Stimulated activated CD4-positive, alpha-beta T cell treated with anti-CD3 and anti-CD28 coated beads, TNF-alpha, amount 100 ng/mL, for 1 hour (primary cell): ENCODE measurements at regions not wholly inside any gene's neighbourhood (a gene's known extent, or its start where the extent isn't known, plus 50 kb on each side); places are given as distances from the start of the nearest gene placed in this dataset.
"Not testable (repeated sequence)": the region's sequence is repeated elsewhere in the genome, so short reads cannot be mapped to it uniquely, and the experiment has no call there.

ENCODE experiments used
- DNase-seq, 3 donors: peaks; one replicate each; pipeline ENCODE4 v3.0.0-alpha.2; 2020; ENCODE audit warnings: low read depth in 3 of 3, low spot score in 1 of 3

DNA sequence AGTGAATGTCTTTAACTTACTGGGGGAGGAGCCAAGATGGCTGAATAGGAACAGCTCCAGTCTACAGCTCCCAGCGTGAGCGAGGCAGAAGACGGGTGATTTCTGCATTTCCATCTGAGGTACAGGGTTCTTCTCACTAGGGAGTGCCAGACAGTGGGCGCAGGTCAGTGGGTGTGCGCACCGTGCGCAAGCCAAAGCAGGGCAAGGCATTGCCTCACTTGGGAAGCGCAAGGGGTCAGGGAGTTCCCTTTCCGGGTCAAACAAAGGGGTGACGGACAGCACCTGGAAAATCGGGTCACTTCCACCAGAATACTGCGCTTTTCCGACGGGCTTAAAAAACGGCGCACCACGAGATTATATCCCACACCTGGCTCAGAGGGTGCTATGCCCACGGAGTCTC, 187.3 kb downstream of the CHIC2 start:
- DNase-seq, result not testable (repeated sequence)

- no peak for DNase-seq
These were observed 198.3 kb downstream of the CHIC2 start for GRCh38 chr4:53866055-53866454.

GRCh38 chr4:53865054-53865453, 199.4 kb downstream of the CHIC2 start:
- DNase-seq, result no peak

DNA sequence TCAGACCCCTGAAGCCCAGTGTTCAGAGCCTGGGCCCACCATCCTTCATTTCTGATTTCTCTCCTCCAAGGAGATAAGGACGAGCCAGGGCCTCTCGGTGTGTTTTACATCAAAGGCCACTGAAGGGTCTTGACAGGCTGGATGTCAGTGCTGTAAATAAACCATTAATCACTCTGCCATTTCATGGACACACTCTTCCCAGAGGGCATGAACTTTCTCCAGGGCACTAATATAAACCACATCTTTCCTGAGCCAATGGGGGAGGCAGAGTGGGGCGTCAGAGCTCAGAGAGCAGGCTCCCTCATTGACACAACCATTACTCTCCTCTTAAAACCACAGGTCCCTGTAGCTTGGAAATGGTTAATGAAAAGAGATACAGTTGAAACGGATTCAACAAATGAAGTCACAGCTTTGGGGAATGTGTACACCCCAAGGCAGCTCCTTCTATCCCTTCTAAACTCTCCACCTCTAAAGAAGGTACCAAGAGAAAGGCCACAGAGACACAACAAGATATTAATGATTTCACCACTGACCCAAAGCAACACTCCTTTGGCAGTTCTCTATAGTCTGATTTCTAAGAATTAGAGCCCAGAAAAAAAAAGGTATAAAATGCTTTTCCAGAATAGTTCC, 200.6 kb downstream of the CHIC2 start:
- DNase-seq, result no peak

GRCh38 chr4:53863158-53863557, 201.2 kb downstream of the CHIC2 start:
- no peak for DNase-seq

- no peak for DNase-seq
These were observed 202.4 kb downstream of the CHIC2 start for GRCh38 chr4:53861856-53862610.

DNA sequence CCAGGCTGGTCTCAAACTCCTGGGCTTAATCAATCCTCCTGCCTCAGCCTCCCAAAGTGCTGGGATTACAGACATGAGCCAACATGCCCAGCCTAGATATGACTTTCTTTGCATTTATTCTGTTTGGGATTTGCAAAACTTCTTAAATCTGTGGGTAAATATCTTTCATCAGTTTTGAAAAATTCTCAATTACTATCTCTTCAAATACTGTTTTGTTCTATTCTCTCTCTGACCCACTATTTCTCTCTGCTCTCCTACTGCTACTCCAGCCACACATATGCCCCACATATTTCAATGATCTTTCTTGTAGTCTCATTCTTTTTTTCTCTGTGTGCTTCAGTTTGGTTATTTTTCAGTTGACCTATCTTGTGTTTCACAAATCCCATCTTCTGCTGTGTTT, 205.1 kb downstream of the CHIC2 start:
- DNase-seq, result no peak

GRCh38 chr4:53858744-53859143, 205.7 kb downstream of the CHIC2 start:
- no peak for DNase-seq

DNA sequence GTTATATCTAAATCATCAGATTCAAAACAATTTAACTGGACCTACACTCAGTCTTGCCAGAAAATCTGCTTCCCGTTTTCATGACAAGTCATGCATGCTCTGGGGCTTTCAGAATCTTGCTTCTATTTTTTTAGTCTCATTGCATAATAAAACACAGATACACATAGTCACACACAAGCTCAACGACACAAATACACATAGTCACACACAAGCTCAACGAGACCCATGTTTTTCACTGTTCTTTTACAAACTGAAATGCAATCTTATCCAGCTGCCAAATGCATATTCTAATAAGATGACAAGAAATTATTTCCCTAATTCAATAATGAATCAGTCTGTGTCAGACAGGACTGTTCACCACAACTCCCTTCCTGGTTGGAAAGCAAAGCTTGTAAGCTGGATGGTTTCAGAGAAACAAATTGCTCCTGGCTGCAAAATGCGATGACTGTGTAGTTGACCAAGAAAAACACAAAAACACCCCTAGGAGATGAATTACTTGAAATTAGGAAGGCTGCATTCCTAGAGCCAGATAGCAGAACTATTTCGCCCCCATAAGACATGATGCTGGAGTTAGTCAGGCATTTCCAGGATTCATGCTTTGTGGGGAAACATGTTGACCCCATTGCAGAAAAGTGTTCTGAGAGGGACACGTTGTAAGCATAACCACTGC, 208.7 kb downstream of the CHIC2 start:
- DNase-seq, result no peak

DNA sequence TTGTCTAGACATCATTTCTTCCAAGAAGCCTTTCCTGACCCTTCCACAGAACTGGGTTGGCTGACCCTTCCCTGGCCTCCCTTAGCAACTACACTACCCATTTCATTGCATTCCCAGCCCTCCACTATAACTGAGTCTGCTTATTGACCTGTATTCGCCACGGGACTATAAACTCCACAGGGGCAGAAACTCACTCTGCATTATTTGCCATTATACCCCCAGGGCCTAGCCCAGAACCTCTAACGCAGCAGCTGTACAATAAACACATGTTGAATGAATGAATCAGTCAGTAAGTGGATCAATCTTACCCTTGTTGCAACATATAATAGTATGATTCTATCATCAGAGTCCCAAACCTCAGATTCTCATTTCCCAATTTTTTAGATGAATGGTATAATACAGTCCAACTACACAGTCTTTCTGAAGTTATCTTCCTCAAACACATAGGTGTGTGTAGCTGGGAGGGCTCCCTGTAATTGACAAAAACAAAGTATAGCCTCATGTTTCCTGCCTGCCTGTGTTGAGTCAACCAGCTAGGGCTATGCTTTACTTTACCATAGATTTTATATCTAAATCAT, 209.3 kb downstream of the CHIC2 start:
- DNase-seq, result no peak

DNA sequence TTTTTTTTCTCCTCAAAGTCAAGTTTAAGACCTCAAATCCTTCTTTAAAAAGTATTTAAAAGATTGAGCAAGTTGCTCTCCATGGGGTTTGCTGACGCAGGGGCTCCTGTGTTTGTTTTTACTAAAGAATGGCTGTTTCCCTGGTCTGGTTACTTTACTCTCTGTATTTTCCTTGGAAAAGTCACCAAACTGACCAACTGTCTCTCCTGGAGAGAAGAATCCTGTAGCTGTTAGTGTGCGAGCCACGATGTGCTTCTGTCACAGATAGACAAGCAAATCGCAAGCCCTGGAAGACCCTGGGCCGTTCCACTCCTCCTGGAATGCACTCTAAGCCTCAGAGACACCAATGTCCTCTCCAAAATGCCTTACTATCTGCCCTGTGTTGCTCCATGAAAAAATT, 212.1 kb downstream of the CHIC2 start:
- DNase-seq, result no peak

DNA sequence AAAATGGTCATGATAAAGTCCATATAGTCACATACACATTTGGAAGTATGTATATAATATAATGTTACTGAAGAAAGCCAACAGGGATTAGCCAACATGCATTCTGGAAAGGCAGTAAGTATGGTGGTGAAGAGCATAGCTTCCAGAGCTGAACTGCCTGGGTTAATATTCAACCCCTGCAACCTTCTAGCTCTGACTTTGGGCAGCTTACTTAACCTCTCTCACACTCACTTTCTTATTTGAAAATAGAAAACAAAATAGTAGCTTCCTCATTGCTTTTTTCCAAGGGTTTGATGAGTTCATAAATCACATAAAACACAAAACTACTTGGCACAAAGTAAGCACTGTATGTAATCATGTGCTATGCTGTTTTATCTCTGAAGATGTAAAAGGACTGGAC, 216.4 kb downstream of the CHIC2 start:
- DNase-seq, result no peak

- no peak for DNase-seq
These were observed 219.9 kb downstream of the CHIC2 start for GRCh38 chr4:53844551-53844950.

GRCh38 chr4:53844133-53844532, 220.3 kb downstream of the CHIC2 start:
- DNase-seq, result no peak

DNA sequence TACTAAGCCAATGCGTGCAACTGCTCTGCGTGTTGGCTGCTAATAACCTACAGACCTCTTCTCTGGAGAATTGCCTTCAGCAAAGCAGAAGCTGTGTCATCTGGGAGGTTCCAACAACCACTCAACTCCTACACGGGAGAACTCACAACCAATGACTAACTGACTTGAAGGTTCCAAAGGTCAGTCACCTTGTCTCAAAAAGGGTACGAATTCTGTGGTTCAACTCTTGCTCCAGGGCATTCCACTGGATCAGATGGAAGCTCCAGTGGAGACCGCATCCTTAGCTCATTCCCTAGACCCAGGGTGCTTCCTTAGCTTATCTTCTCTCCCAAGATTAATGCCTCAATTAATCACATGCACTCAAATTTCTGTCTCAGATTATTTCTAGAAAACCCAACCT, 222.7 kb downstream of the CHIC2 start:
- DNase-seq, result no peak

- no peak for DNase-seq
These were observed 223.8 kb downstream of the CHIC2 start for GRCh38 chr4:53840643-53841042.

- not testable (repeated sequence) for DNase-seq
These were observed 231.0 kb downstream of the CHIC2 start for GRCh38 chr4:53833302-53834003.

GRCh38 chr4:53832549-53832948, 231.9 kb downstream of the CHIC2 start:
- no peak for DNase-seq

GRCh38 chr4:53830511-53830910, 233.9 kb downstream of the CHIC2 start:
- no peak for DNase-seq

DNA sequence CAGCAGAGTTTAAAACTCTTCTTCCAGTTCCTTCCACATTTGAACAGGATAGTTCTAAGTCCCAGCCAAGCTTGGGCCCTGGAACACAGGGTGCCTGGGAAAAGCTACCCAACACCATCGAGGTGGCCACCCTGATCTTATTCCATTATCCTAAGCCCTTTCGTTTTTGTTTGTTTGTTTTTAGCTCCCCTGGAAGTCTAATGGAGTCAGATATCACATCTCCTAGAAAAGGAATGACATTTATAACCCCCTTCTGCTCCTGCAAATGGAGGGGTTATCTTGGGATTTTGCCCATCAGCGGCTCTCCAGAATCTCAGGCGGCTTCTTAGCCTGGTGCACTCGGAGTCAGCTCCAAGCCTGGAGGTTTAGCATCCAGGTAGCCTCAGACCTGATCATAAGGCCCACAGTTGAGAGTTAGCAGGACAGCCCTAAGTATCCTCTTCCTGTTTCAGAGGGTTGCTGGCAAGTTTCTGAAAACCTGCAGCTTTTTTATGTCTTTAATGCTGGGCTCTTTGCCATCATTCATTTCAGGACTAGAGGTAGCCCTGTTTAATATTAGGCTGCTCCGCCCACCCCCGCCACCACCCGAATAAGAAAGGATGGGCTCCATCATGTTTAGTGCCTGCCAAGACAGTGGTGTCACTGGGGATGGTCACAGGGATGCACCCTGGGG, 230.0 kb upstream of the LNX1 start:
- DNase-seq, result no peak

DNA sequence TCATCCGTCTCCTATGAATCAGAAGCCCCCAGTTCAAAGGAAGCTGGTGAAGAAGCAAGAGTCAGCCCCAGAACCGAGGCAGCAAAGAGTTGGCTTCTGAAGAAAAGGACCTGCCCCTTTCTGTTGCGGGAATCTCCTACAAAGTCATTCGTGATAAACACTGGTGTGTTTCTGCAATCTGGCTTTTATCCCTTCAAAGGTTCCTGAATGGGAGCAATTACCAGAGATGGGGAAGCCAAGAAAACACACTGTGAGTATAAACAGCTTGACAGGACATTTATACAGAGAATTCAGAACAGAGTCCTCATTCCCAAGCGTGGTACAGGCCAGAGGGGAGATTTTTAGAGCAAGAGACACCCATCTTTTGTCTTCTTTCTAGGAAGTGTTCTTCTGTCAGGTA, 226.8 kb upstream of the LNX1 start:
- DNase-seq, result no peak
